Osteoblast (primary cell): ENCODE measurements at regions not wholly inside any gene's neighbourhood (a gene's known extent, or its start where the extent isn't known, plus 50 kb on each side); places are given as distances from the start of the nearest gene placed in this dataset.
"Not testable (repeated sequence)": the region's sequence is repeated elsewhere in the genome, so short reads cannot be mapped to it uniquely, and the experiment has no call there.

ENCODE experiments used
- DNase-seq: peaks from one replicate; pipeline ENCODE4 v3.0.0; 2011; ENCODE audit warnings: low spot score, mixed read lengths; ENCODE audit not compliant: insufficient read length; ENCODE audit errors: missing footprints
- H2AFZ ChIP-seq: 2 replicates; pipeline ENCODE4 v1.6.0; 2011; ENCODE audit warnings: mild to moderate bottlenecking, low read length
- H3K27ac ChIP-seq: 2 replicates; pipeline ENCODE4 v1.5.1; 2011; ENCODE audit warnings: mild to moderate bottlenecking, low read depth, low read length, moderate library complexity
- H3K27me3 ChIP-seq: 2 replicates; pipeline ENCODE4 v1.6.0; 2012; ENCODE audit warnings: mild to moderate bottlenecking, control low read depth, inconsistent platforms, low read length, moderate library complexity; ENCODE audit not compliant: insufficient read depth
- H3K36me3 ChIP-seq: 2 replicates; pipeline ENCODE4 v1.5.1; 2011; ENCODE audit warnings: mild to moderate bottlenecking, low read length, control low read depth, moderate library complexity; ENCODE audit not compliant: insufficient read depth
- H3K4me1 ChIP-seq: 2 replicates; pipeline ENCODE4 v1.5.1; 2011; ENCODE audit warnings: mild to moderate bottlenecking, low read length, control low read depth, moderate library complexity; ENCODE audit not compliant: insufficient read depth
- H3K4me2 ChIP-seq: 2 replicates; pipeline ENCODE4 v1.6.0; 2011; ENCODE audit warnings: mild to moderate bottlenecking, low read length; ENCODE audit not compliant: insufficient read depth
- H3K4me3 ChIP-seq: fragments of 200-600 bp; sonication (generic); 3 replicates; pipeline ENCODE4 v1.5.1; 2012; ENCODE audit warnings: mild to moderate bottlenecking, low read length, inconsistent platforms; ENCODE audit not compliant: insufficient read depth
- H3K79me2 ChIP-seq: 2 replicates; pipeline ENCODE4 v1.6.0; 2012; ENCODE audit warnings: mild to moderate bottlenecking, low read length, control low read depth, inconsistent platforms; ENCODE audit not compliant: insufficient read depth
- H3K9me3 ChIP-seq: 2 replicates; pipeline ENCODE4 v1.5.1; 2011; ENCODE audit warnings: low read depth, low read length, control low read depth
- H4K20me1 ChIP-seq: 2 replicates; pipeline ENCODE4 v1.6.0; 2012; ENCODE audit warnings: mild to moderate bottlenecking, low read length, control low read depth; ENCODE audit not compliant: insufficient read depth
- TF ChIP-seq, protein P1 (sequence below): IDR thresholded peaks from 2 replicates; pipeline ENCODE4 v1.5.1; 2011; ENCODE audit warnings: mild to moderate bottlenecking, low read depth, low read length, moderate library complexity; ENCODE audit errors: extremely low read depth

DNA sequence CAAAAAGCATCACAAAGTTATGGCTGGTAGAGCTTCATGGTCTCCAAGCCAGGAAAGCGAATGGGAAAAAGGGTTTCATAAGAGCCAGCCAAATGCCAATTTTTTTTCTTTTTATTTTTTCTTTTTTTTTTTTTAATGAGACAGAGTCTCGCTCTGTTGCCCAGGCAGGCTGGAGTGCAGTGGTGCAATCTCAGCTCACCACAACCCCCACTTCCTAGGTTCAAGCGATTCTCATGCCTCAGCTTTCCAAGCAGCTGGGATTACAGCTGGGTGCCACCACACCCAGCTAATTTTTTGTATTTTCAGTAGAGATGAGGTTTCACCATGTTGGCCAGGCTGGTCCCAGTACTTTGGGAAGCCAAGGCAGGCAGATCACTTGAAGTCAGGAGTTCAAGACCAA, 148.7 kb upstream of the POGK start:
- not testable (repeated sequence) for H3K4me2 ChIP-seq, H3K4me1 ChIP-seq, H3K27ac ChIP-seq, H2AFZ ChIP-seq, H3K79me2 ChIP-seq, H3K36me3 ChIP-seq, H3K4me3 ChIP-seq, H4K20me1 ChIP-seq, H3K9me3 ChIP-seq, H3K27me3 ChIP-seq, DNase-seq

DNA sequence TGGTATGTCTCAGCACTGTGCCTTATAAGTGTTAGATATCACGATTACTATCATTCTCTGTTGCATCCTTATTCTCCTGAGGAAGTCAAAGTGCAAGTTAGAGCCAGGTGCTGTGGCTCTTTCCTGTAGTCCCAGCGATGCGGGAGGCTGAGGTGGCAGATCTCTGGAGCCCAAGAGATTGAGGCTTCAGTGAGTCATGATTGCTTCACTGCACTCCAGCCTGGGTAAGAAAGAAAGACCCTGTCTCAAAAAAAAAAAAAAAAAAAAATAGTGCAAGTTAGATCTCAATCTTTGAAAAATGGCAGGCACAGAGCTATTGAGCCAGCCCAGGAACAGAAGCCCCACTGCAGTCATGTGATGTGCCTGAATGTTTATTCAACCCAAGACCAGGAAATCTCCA, 147.8 kb upstream of the POGK start:
- H3K4me1 ChIP-seq, result no peaks in the 10 kb centered on the region
- no peaks in the 10 kb centered on the region for H4K20me1 ChIP-seq
- DNase-seq, result no peak
- H3K9me3 ChIP-seq, result no peaks in the 10 kb centered on the region
- no peak overlapping the region for H3K27ac ChIP-seq
- H2AFZ ChIP-seq, result no peak overlapping the region
- H3K4me3 ChIP-seq, result no peak overlapping the region
- TF ChIP-seq, protein P1, sequence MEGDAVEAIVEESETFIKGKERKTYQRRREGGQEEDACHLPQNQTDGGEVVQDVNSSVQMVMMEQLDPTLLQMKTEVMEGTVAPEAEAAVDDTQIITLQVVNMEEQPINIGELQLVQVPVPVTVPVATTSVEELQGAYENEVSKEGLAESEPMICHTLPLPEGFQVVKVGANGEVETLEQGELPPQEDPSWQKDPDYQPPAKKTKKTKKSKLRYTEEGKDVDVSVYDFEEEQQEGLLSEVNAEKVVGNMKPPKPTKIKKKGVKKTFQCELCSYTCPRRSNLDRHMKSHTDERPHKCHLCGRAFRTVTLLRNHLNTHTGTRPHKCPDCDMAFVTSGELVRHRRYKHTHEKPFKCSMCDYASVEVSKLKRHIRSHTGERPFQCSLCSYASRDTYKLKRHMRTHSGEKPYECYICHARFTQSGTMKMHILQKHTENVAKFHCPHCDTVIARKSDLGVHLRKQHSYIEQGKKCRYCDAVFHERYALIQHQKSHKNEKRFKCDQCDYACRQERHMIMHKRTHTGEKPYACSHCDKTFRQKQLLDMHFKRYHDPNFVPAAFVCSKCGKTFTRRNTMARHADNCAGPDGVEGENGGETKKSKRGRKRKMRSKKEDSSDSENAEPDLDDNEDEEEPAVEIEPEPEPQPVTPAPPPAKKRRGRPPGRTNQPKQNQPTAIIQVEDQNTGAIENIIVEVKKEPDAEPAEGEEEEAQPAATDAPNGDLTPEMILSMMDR, result no peak
- no peaks in the 10 kb centered on the region for H3K36me3 ChIP-seq
- no peaks in the 10 kb centered on the region for H3K27me3 ChIP-seq
- H3K79me2 ChIP-seq, result no peaks in the 10 kb centered on the region
- no peak overlapping the region for H3K4me2 ChIP-seq

DNA sequence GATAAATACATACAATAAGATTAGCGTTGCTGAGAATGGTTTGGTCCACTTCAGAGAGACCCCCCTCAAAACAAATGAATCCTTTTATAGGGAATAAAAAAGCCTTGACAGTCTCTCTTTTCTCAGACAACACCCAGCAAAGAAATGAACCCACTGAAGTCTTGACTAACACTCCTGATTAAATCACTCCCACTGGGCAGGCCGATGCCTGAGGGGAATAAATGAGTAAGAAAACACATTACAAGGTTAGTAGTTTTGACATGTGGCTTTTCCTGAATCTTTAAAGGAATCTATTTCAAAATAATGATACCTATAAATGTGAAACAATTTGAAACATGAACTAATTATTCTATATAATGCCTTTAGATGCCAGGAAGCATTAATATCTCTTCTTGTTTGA, 146.9 kb upstream of the POGK start:
- Histone ChIP-seq H3K27me3 (no peaks in the 10 kb centered on the region), H4K20me1 (no peaks in the 10 kb centered on the region), H3K4me3 (no peak overlapping the region), H3K4me2 (no peak overlapping the region), H2AFZ (no peak overlapping the region), H3K27ac (no peak overlapping the region), H3K4me1 (no peaks in the 10 kb centered on the region), H3K9me3 (no peaks in the 10 kb centered on the region), H3K79me2 (no peaks in the 10 kb centered on the region), H3K36me3 (no peaks in the 10 kb centered on the region)
- TF ChIP-seq, protein P1, result no peak
- DNase-seq, result no peak

DNA sequence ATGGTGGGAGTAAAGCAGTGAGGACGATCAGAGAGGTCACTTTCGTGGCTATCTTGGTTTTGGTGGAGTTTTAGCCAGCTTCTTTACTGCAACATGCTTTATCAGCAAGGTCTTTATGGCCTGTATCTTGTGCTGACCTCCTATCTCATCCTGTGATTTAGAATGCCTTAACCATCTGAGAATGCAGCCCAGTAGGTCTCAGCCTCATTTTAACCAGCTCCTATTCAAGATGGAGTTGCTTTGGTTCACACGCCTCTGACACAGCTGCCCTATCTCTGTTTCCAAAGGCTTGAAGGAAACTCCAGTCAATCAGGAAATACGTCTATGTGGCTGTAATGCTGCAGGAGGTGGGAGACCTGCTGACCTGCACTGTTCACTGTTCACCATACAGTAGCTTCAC, 146.1 kb upstream of the POGK start:
- H3K4me1 ChIP-seq, result no peaks in the 10 kb centered on the region
- no peaks in the 10 kb centered on the region for H3K9me3 ChIP-seq
- TF ChIP-seq, protein P1, result no peak
- H3K36me3 ChIP-seq, result no peaks in the 10 kb centered on the region
- H2AFZ ChIP-seq, result no peak overlapping the region
- no peaks in the 10 kb centered on the region for H4K20me1 ChIP-seq
- no peak for DNase-seq
- H3K27ac ChIP-seq, result no peak overlapping the region
- H3K4me3 ChIP-seq, result no peak overlapping the region
- H3K4me2 ChIP-seq, result no peak overlapping the region
- no peaks in the 10 kb centered on the region for H3K79me2 ChIP-seq
- no peaks in the 10 kb centered on the region for H3K27me3 ChIP-seq
